ENCODE measurements at regions not wholly inside any gene's neighbourhood (a gene's known extent, or its start where the extent isn't known, plus 50 kb on each side); places are given as distances from the start of the nearest gene placed in this dataset.

- Histone ChIP-seq H3K9me3 (ENCODE audit: control insufficient read depth in 5 of 5, low read length in 5 of 5) (no peaks in the 10 kb centered on the region), H3K27ac (ENCODE audit: low read depth, low read length) (no peak overlapping the region), H3K9ac (ENCODE audit: low read length in 5 of 5) (no peak overlapping the region), H3K27me3 (ENCODE audit: control insufficient read depth in 5 of 5, insufficient read depth in 4 of 5, low read length in 5 of 5) (no peaks in the 10 kb centered on the region), H3K4me1 (ENCODE audit: control insufficient read depth in 5 of 5, insufficient read depth in 5 of 5, low read length in 5 of 5) (no peaks in the 10 kb centered on the region), H3K4me3 (ENCODE audit: low read depth in 1 of 5, low read length in 5 of 5) (no peak overlapping the region), H3K36me3 (ENCODE audit: control insufficient read depth in 5 of 5, insufficient read depth in 5 of 5, low read length in 5 of 5) (no peaks in the 10 kb centered on the region)
Measured at GRCh38 chr17:13442361-13442760, 159.4 kb downstream of the HS3ST3A1 start.

- H3K9ac ChIP-seq (ENCODE audit: low read length in 5 of 5) = no peak overlapping the region
- no peaks in the 10 kb centered on the region for H3K36me3 ChIP-seq (ENCODE audit: control insufficient read depth in 5 of 5, insufficient read depth in 5 of 5, low read length in 5 of 5)
- no peaks in the 10 kb centered on the region for H3K4me1 ChIP-seq (ENCODE audit: control insufficient read depth in 5 of 5, insufficient read depth in 5 of 5, low read length in 5 of 5)
- no peak overlapping the region for H3K4me3 ChIP-seq (ENCODE audit: low read depth in 1 of 5, low read length in 5 of 5)
- H3K9me3 ChIP-seq (ENCODE audit: control insufficient read depth in 5 of 5, low read length in 5 of 5) = no peaks in the 10 kb centered on the region
- no peak overlapping the region for H3K27ac ChIP-seq (ENCODE audit: low read depth, low read length)
- H3K27me3 ChIP-seq (ENCODE audit: control insufficient read depth in 5 of 5, insufficient read depth in 4 of 5, low read length in 5 of 5) = no peaks in the 10 kb centered on the region
Measured at GRCh38 chr17:13441873-13442272, 159.9 kb downstream of the HS3ST3A1 start.

GRCh38 chr17:13437966-13438779 lies 163.6 kb downstream of the HS3ST3A1 start:
- no peaks in the 10 kb centered on the region for H3K4me1 ChIP-seq (ENCODE audit: control insufficient read depth in 5 of 5, insufficient read depth in 5 of 5, low read length in 5 of 5)
- no peaks in the 10 kb centered on the region for H3K27me3 ChIP-seq (ENCODE audit: control insufficient read depth in 5 of 5, insufficient read depth in 4 of 5, low read length in 5 of 5)
- H3K9ac ChIP-seq (ENCODE audit: low read length in 5 of 5) = no peak overlapping the region
- H3K27ac ChIP-seq (ENCODE audit: low read depth, low read length) = no peak overlapping the region
- no peaks in the 10 kb centered on the region for H3K36me3 ChIP-seq (ENCODE audit: control insufficient read depth in 5 of 5, insufficient read depth in 5 of 5, low read length in 5 of 5)
- H3K4me3 ChIP-seq (ENCODE audit: low read depth in 1 of 5, low read length in 5 of 5) = no peak overlapping the region
- H3K9me3 ChIP-seq (ENCODE audit: control insufficient read depth in 5 of 5, low read length in 5 of 5) = no peaks in the 10 kb centered on the region

- Histone ChIP-seq H3K9ac (ENCODE audit: low read length in 5 of 5) (no peak overlapping the region), H3K36me3 (ENCODE audit: control insufficient read depth in 5 of 5, insufficient read depth in 5 of 5, low read length in 5 of 5) (no peaks in the 10 kb centered on the region), H3K27ac (ENCODE audit: low read depth, low read length) (no peak overlapping the region), H3K4me3 (ENCODE audit: low read depth in 1 of 5, low read length in 5 of 5) (no peak overlapping the region), H3K27me3 (ENCODE audit: control insufficient read depth in 5 of 5, insufficient read depth in 4 of 5, low read length in 5 of 5) (no peaks in the 10 kb centered on the region), H3K9me3 (ENCODE audit: control insufficient read depth in 5 of 5, low read length in 5 of 5) (peaks cover 0 to 4% (median 0%) of the 10 kb centered on the region in 5 donors), H3K4me1 (ENCODE audit: control insufficient read depth in 5 of 5, insufficient read depth in 5 of 5, low read length in 5 of 5) (no peaks in the 10 kb centered on the region)
Measured at GRCh38 chr17:13435230-13435629, 166.5 kb downstream of the HS3ST3A1 start.

GRCh38 chr17:13429201-13429600 lies 172.5 kb downstream of the HS3ST3A1 start:
- peaks cover 0 to 4% (median 0%) of the 10 kb centered on the region in 5 donors for H3K9me3 ChIP-seq (ENCODE audit: control insufficient read depth in 5 of 5, low read length in 5 of 5)
- H3K4me1 ChIP-seq (ENCODE audit: control insufficient read depth in 5 of 5, insufficient read depth in 5 of 5, low read length in 5 of 5) = peaks cover 0 to 11% (median 5%) of the 10 kb centered on the region in 5 donors
- peak overlapping the region; percentile 74 for H3K27ac ChIP-seq (ENCODE audit: low read depth, low read length)
- H3K36me3 ChIP-seq (ENCODE audit: control insufficient read depth in 5 of 5, insufficient read depth in 5 of 5, low read length in 5 of 5) = no peaks in the 10 kb centered on the region
- no peak overlapping the region for H3K4me3 ChIP-seq (ENCODE audit: low read depth in 1 of 5, low read length in 5 of 5)
- no peaks in the 10 kb centered on the region for H3K27me3 ChIP-seq (ENCODE audit: control insufficient read depth in 5 of 5, insufficient read depth in 4 of 5, low read length in 5 of 5)
- H3K9ac ChIP-seq (ENCODE audit: low read length in 5 of 5) = no peak overlapping the region

- no peaks in the 10 kb centered on the region for H3K36me3 ChIP-seq (ENCODE audit: control insufficient read depth in 5 of 5, insufficient read depth in 5 of 5, low read length in 5 of 5)
- H3K4me3 ChIP-seq (ENCODE audit: low read depth in 1 of 5, low read length in 5 of 5) = no peak overlapping the region
- peak overlapping the region in 1 of 5 donors; percentile 22 for H3K9ac ChIP-seq (ENCODE audit: low read length in 5 of 5)
- peaks cover 0 to 4% (median 0%) of the 10 kb centered on the region in 5 donors for H3K9me3 ChIP-seq (ENCODE audit: control insufficient read depth in 5 of 5, low read length in 5 of 5)
- H3K27ac ChIP-seq (ENCODE audit: low read depth, low read length) = peak overlapping the region; percentile 74
- no peaks in the 10 kb centered on the region for H3K27me3 ChIP-seq (ENCODE audit: control insufficient read depth in 5 of 5, insufficient read depth in 4 of 5, low read length in 5 of 5)
- H3K4me1 ChIP-seq (ENCODE audit: control insufficient read depth in 5 of 5, insufficient read depth in 5 of 5, low read length in 5 of 5) = peaks cover 0 to 11% (median 5%) of the 10 kb centered on the region in 5 donors
Measured at GRCh38 chr17:13428611-13429042, 173.1 kb downstream of the HS3ST3A1 start.

- no peak overlapping the region for H3K9ac ChIP-seq (ENCODE audit: low read length in 5 of 5)
- H3K4me1 ChIP-seq (ENCODE audit: control insufficient read depth in 5 of 5, insufficient read depth in 5 of 5, low read length in 5 of 5) = peaks cover 0 to 11% (median 5%) of the 10 kb centered on the region in 5 donors
- no peaks in the 10 kb centered on the region for H3K9me3 ChIP-seq (ENCODE audit: control insufficient read depth in 5 of 5, low read length in 5 of 5)
- H3K36me3 ChIP-seq (ENCODE audit: control insufficient read depth in 5 of 5, insufficient read depth in 5 of 5, low read length in 5 of 5) = no peaks in the 10 kb centered on the region
- H3K4me3 ChIP-seq (ENCODE audit: low read depth in 1 of 5, low read length in 5 of 5) = no peak overlapping the region
- no peak overlapping the region for H3K27ac ChIP-seq (ENCODE audit: low read depth, low read length)
- H3K27me3 ChIP-seq (ENCODE audit: control insufficient read depth in 5 of 5, insufficient read depth in 4 of 5, low read length in 5 of 5) = no peaks in the 10 kb centered on the region
Measured at GRCh38 chr17:13426991-13427390, 174.7 kb downstream of the HS3ST3A1 start.

- Histone ChIP-seq H3K9ac (ENCODE audit: low read length in 5 of 5) (no peak overlapping the region), H3K4me3 (ENCODE audit: low read depth in 1 of 5, low read length in 5 of 5) (no peak overlapping the region), H3K27me3 (ENCODE audit: control insufficient read depth in 5 of 5, insufficient read depth in 4 of 5, low read length in 5 of 5) (no peaks in the 10 kb centered on the region), H3K9me3 (ENCODE audit: control insufficient read depth in 5 of 5, low read length in 5 of 5) (no peaks in the 10 kb centered on the region), H3K27ac (ENCODE audit: low read depth, low read length) (no peak overlapping the region), H3K4me1 (ENCODE audit: control insufficient read depth in 5 of 5, insufficient read depth in 5 of 5, low read length in 5 of 5) (peaks cover 0 to 14% (median 5%) of the 10 kb centered on the region in 5 donors), H3K36me3 (ENCODE audit: control insufficient read depth in 5 of 5, insufficient read depth in 5 of 5, low read length in 5 of 5) (no peaks in the 10 kb centered on the region)
Measured at GRCh38 chr17:13425390-13425789, 176.3 kb downstream of the HS3ST3A1 start.

- H3K9me3 ChIP-seq (ENCODE audit: control insufficient read depth in 5 of 5, low read length in 5 of 5) = no peaks in the 10 kb centered on the region
- no peak overlapping the region for H3K4me3 ChIP-seq (ENCODE audit: low read depth in 1 of 5, low read length in 5 of 5)
- no peaks in the 10 kb centered on the region for H3K36me3 ChIP-seq (ENCODE audit: control insufficient read depth in 5 of 5, insufficient read depth in 5 of 5, low read length in 5 of 5)
- H3K9ac ChIP-seq (ENCODE audit: low read length in 5 of 5) = no peak overlapping the region
- peaks cover 0 to 6% (median 0%) of the 10 kb centered on the region in 5 donors for H3K4me1 ChIP-seq (ENCODE audit: control insufficient read depth in 5 of 5, insufficient read depth in 5 of 5, low read length in 5 of 5)
- H3K27me3 ChIP-seq (ENCODE audit: control insufficient read depth in 5 of 5, insufficient read depth in 4 of 5, low read length in 5 of 5) = no peaks in the 10 kb centered on the region
- H3K27ac ChIP-seq (ENCODE audit: low read depth, low read length) = no peak overlapping the region
Measured at GRCh38 chr17:13421581-13422130, 180.1 kb downstream of the HS3ST3A1 start.

GRCh38 chr17:13420878-13421277 lies 180.9 kb downstream of the HS3ST3A1 start:
- peaks cover 0 to 2% (median 0%) of the 10 kb centered on the region in 5 donors for H3K27me3 ChIP-seq (ENCODE audit: control insufficient read depth in 5 of 5, insufficient read depth in 4 of 5, low read length in 5 of 5)
- no peak overlapping the region for H3K9ac ChIP-seq (ENCODE audit: low read length in 5 of 5)
- H3K27ac ChIP-seq (ENCODE audit: low read depth, low read length) = no peak overlapping the region
- H3K4me1 ChIP-seq (ENCODE audit: control insufficient read depth in 5 of 5, insufficient read depth in 5 of 5, low read length in 5 of 5) = peaks cover 0 to 12% (median 6%) of the 10 kb centered on the region in 5 donors
- H3K9me3 ChIP-seq (ENCODE audit: control insufficient read depth in 5 of 5, low read length in 5 of 5) = no peaks in the 10 kb centered on the region
- no peak overlapping the region for H3K4me3 ChIP-seq (ENCODE audit: low read depth in 1 of 5, low read length in 5 of 5)
- H3K36me3 ChIP-seq (ENCODE audit: control insufficient read depth in 5 of 5, insufficient read depth in 5 of 5, low read length in 5 of 5) = no peaks in the 10 kb centered on the region

Data from subcutaneous abdominal adipose tissue (tissue), 5 donors.